H9 (cell line): ENCODE measurements at regions not wholly inside any gene's neighbourhood (a gene's known extent, or its start where the extent isn't known, plus 50 kb on each side); places are given as distances from the start of the nearest gene placed in this dataset.

Experiments used
- DNase-seq: peaks from one replicate; pipeline ENCODE4 v3.0.0-alpha.2; 2017
- H2AFZ ChIP-seq: one replicate; pipeline ENCODE4 v1.6.1; 2013; ENCODE audit warnings: mild to moderate bottlenecking, low read length, control low read depth, moderate library complexity
- H2AK5ac ChIP-seq: 2 replicates; pipeline ENCODE4 v1.6.1; 2013; ENCODE audit warnings: low read length, control low read depth, mixed read lengths; ENCODE audit not compliant: insufficient read length
- H2BK120ac ChIP-seq: one replicate; pipeline ENCODE4 v1.6.1; 2013; ENCODE audit warnings: low read depth, mild to moderate bottlenecking, low read length, control low read depth, inconsistent platforms; ENCODE audit not compliant: poor library complexity, severe bottlenecking
- H2BK12ac ChIP-seq: 2 replicates; pipeline ENCODE4 v1.6.1; 2013; ENCODE audit warnings: low read length, control low read depth, mixed read lengths, low read depth; ENCODE audit not compliant: insufficient read length
- H2BK15ac ChIP-seq: 2 replicates; pipeline ENCODE4 v1.6.1; 2013; ENCODE audit warnings: low read depth, low read length, control low read depth
- H2BK20ac ChIP-seq: one replicate; pipeline ENCODE4 v1.6.1; 2013; ENCODE audit warnings: low read depth, mild to moderate bottlenecking, low read length, control low read depth, inconsistent platforms; ENCODE audit not compliant: poor library complexity, severe bottlenecking
- H2BK5ac ChIP-seq: 2 replicates; pipeline ENCODE4 v1.6.1; 2013; ENCODE audit warnings: low read length, control low read depth, mixed read lengths; ENCODE audit not compliant: insufficient read length
- H3K14ac ChIP-seq: 2 replicates; pipeline ENCODE4 v1.6.1; 2013; ENCODE audit warnings: low read length, control low read depth; ENCODE audit not compliant: insufficient read depth
- H3K18ac ChIP-seq: 2 replicates; pipeline ENCODE4 v1.6.1; 2013; ENCODE audit warnings: low read depth, mild to moderate bottlenecking, mixed read lengths, low read length, control low read depth; ENCODE audit not compliant: insufficient read length
- H3K23ac ChIP-seq: 2 replicates; pipeline ENCODE4 v1.6.1; 2013; ENCODE audit warnings: low read length, control low read depth, mixed read lengths, low read depth; ENCODE audit not compliant: insufficient read length
- H3K23me2 ChIP-seq: 2 replicates; pipeline ENCODE4 v1.6.1; 2013; ENCODE audit warnings: low read depth, mild to moderate bottlenecking, mixed read lengths, low read length, control low read depth; ENCODE audit not compliant: insufficient read length, poor library complexity, severe bottlenecking
- H3K27ac ChIP-seq: 2 replicates; pipeline ENCODE4 v1.5.1; 2013; ENCODE audit warnings: low read length, control low read depth, mixed read lengths, low read depth; ENCODE audit not compliant: insufficient read length
- H3K27me3 ChIP-seq: 2 replicates; pipeline ENCODE4 v1.6.1; 2013; ENCODE audit warnings: low read length, control low read depth, inconsistent platforms; ENCODE audit not compliant: insufficient read depth
- H3K4ac ChIP-seq: 2 replicates; pipeline ENCODE4 v1.6.1; 2013; ENCODE audit warnings: low read depth, mild to moderate bottlenecking, control low read depth, inconsistent platforms, low read length, moderate library complexity
- H3K4me1 ChIP-seq: 2 replicates; pipeline ENCODE4 v1.6.1; 2013; ENCODE audit warnings: low read length, control low read depth, inconsistent platforms; ENCODE audit not compliant: insufficient read depth
- H3K4me2 ChIP-seq: 2 replicates; pipeline ENCODE4 v1.6.1; 2013; ENCODE audit warnings: low read length, control low read depth, mixed read lengths; ENCODE audit not compliant: insufficient read length, insufficient read depth
- H3K56ac ChIP-seq: 2 replicates; pipeline ENCODE4 v1.6.1; 2013; ENCODE audit warnings: low read depth, mild to moderate bottlenecking, mixed read lengths, low read length, control low read depth; ENCODE audit not compliant: insufficient read length
- H3K79me1 ChIP-seq: 2 replicates; pipeline ENCODE4 v1.6.1; 2013; ENCODE audit warnings: low read depth, mild to moderate bottlenecking, moderate library complexity, low read length, control low read depth, inconsistent platforms; ENCODE audit not compliant: insufficient read depth, poor library complexity, severe bottlenecking
- H3K79me2 ChIP-seq: 2 replicates; pipeline ENCODE4 v1.6.1; 2013; ENCODE audit warnings: low read length, control low read depth, inconsistent platforms; ENCODE audit not compliant: insufficient read depth
- H3K9ac ChIP-seq: 2 replicates; pipeline ENCODE4 v1.6.1; 2013; ENCODE audit warnings: low read length, control low read depth, mixed read lengths; ENCODE audit not compliant: insufficient read length; ENCODE audit errors: extremely low read depth
- H3K9me3 ChIP-seq: one replicate; pipeline ENCODE4 v1.6.1; 2013; ENCODE audit warnings: low read depth, low read length, inconsistent platforms; ENCODE audit not compliant: control insufficient read depth
- H3T11ph ChIP-seq: one replicate; pipeline ENCODE4 v1.6.1; 2013; ENCODE audit warnings: mild to moderate bottlenecking, low read length, control low read depth, inconsistent platforms
- H4K20me1 ChIP-seq: one replicate; pipeline ENCODE4 v1.6.1; 2013; ENCODE audit not compliant: control insufficient read depth, insufficient read length, insufficient read depth
- H4K5ac ChIP-seq: 2 replicates; pipeline ENCODE4 v1.6.1; 2013; ENCODE audit warnings: low read depth, mild to moderate bottlenecking, mixed read lengths, low read length, control low read depth; ENCODE audit not compliant: insufficient read length
- H4K8ac ChIP-seq: replicated peaks from 2 replicates; pipeline ENCODE4 v1.6.1; 2013; ENCODE audit warnings: low read length, control low read depth, mixed read lengths, low read depth; ENCODE audit not compliant: insufficient read length
- H4K91ac ChIP-seq: 2 replicates; pipeline ENCODE4 v1.6.1; 2013; ENCODE audit warnings: low read depth, mild to moderate bottlenecking, moderate library complexity, mixed read lengths, low read length, control low read depth; ENCODE audit not compliant: insufficient read length
- H3K27ac Mint-ChIP-seq, 3 experiments: 2 replicates in 2 of 3; 3 replicates in 1 of 3; pipeline ENCODE4 v1.8.0; 2020 to 2021; ENCODE audit warnings: mixed read lengths in 3 of 3, mild to moderate bottlenecking in 1 of 3, moderate library complexity in 1 of 3
- H3K27me3 Mint-ChIP-seq: 2 replicates; pipeline ENCODE4 v1.8.0; 2021; ENCODE audit warnings: low read depth, mild to moderate bottlenecking, moderate library complexity, mixed read lengths
- H3K36me3 Mint-ChIP-seq, 3 experiments: 2 replicates in 2 of 3; 3 replicates in 1 of 3; pipeline ENCODE4 v1.8.0; 2020 to 2021; ENCODE audit warnings: low read depth in 3 of 3, mixed read lengths in 3 of 3; ENCODE audit not compliant: insufficient read depth in 1 of 3
- H3K4me1 Mint-ChIP-seq, 2 experiments: 2 replicates each; pipeline ENCODE4 v1.8.0; 2020; ENCODE audit warnings: mixed read lengths in 2 of 2
- H3K4me3 Mint-ChIP-seq, 2 experiments: 2 replicates in 1 of 2; 3 replicates in 1 of 2; pipeline ENCODE4 v1.8.0; 2020 to 2021; ENCODE audit warnings: mild to moderate bottlenecking in 2 of 2, mixed read lengths in 2 of 2, moderate library complexity in 1 of 2
- H3K9me3 Mint-ChIP-seq, 2 experiments: 2 replicates in 1 of 2; 3 replicates in 1 of 2; pipeline ENCODE4 v1.8.0; 2020; ENCODE audit warnings: mild to moderate bottlenecking in 2 of 2, mixed read lengths in 2 of 2, moderate library complexity in 1 of 2
- CTCF ChIP-seq: fragments of 200-600 bp; sonication (generic); conservative IDR thresholded peaks from 3 replicates; pipeline ENCODE4 v1.8.0; 2021; ENCODE audit warnings: antibody characterized with exemption, mild to moderate bottlenecking
- WGBS: extraction: QIAGEN DNeasy Blood & Tissue Kit; methylation state at CpG from one replicate; pipeline ENCODE4 v1.1.7; 2013; ENCODE audit warnings: missing lambda C conversion rate, low lambda C conversion rate, mixed read lengths; ENCODE audit not compliant: insufficient read length; ENCODE audit errors: extremely low coverage; 5-methylcytosine and 5-hydroxymethylcytosine counted together

GRCh38 chr2:105573490-105573889, 171.2 kb upstream of the NCK2 start:
- no peak overlapping the region for H3T11ph ChIP-seq
- no peak for TF ChIP-seq CTCF

More at GRCh38 chr2:105573490-105573889, 171.2 kb upstream of the NCK2 start:
- Histone ChIP-seq H2AFZ (no peak overlapping the region), H3K79me2 (0 out of 2 replicates have a peak, but pooled peaks cover 2% of the 10 kb centered on the region), H2BK5ac (no peak overlapping the region), H3K9me3 (no peaks in the 10 kb centered on the region), H3K9ac (no peak overlapping the region), H4K8ac (no peak overlapping the region), H3K27me3 (no peaks in the 10 kb centered on the region), H2BK12ac (no peak overlapping the region), H2BK120ac (no peak overlapping the region), H3K56ac (no peak overlapping the region), H3K4me2 (no peak overlapping the region), H3K23ac (no peak overlapping the region), H3K23me2 (no peaks in the 10 kb centered on the region), H3K27ac (no peak overlapping the region), H4K91ac (no peak overlapping the region), H3K14ac (no peak overlapping the region), H2BK15ac (no peak overlapping the region), H3K4me1 (no peaks in the 10 kb centered on the region; the same call in 1 of the 2 replicates), H2BK20ac (no peak overlapping the region), H2AK5ac (no peak overlapping the region), H4K5ac (no peak overlapping the region), H4K20me1 (no peaks in the 10 kb centered on the region), H3K4ac (no peak overlapping the region), H3K18ac (no peak overlapping the region), H3K79me1 (no peaks in the 10 kb centered on the region)
- H3K27ac Mint-ChIP-seq = no peak overlapping the region
- peaks cover 14 to 16% of the 10 kb centered on the region in 2 experiments for H3K4me1 Mint-ChIP-seq
- no peaks in the 10 kb centered on the region for H3K9me3 Mint-ChIP-seq
- H3K36me3 Mint-ChIP-seq = no peaks in the 10 kb centered on the region
- no peak for DNase-seq
- WGBS = no CpG with 5 or more reads among the region's 5 CpGs
- H3K4me3 Mint-ChIP-seq = no peak overlapping the region
- H3K27me3 Mint-ChIP-seq = peaks cover 6% of the 10 kb centered on the region
